ENCODE measurements at regions not wholly inside any gene's neighbourhood (a gene's known extent, or its start where the extent isn't known, plus 50 kb on each side); places are given as distances from the start of the nearest gene placed in this dataset.

DNA sequence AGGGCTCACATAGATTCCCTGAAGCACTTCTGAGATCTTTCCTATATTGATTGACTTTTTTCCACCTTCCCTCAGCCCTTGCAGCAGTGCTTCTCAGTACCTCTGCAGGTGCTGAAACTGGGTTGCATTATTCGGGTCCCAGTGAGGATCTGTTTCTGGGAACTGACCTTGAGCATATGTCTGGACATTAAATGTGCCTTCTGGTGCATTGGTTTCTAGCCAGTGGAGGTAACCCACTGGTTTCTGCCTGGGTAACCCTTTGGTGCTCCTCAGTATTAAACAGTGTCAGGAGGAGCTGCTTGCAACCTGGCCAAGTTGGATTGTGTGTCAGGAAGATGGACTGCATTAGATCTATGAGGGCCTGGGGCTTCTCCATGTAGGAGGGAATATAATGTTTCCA lies 213.3 kb upstream of the KCND2 start:
- WGBS (ENCODE audit: insufficient coverage, insufficient replicate concordance, low lambda C conversion rate, missing lambda C conversion rate), result 10% methylated on average over 1 of the region's 1 CpG
- CTCF ChIA-PET, result no interaction called here
- in situ Hi-C loops (cut with MboI), result no loop called here

More for the DNA sequence above, 213.3 kb upstream of the KCND2 start:
- Histone ChIP-seq H3K9ac (ENCODE audit: control insufficient read depth, insufficient read depth, low read length) (no peak overlapping the region), H3K27me3 (replicated peaks in 1 of 2; ENCODE audit: control insufficient read depth in 2 of 2, insufficient read depth in 2 of 2, low read length in 1 of 2) (no peaks in the 10 kb centered on the region), H3K4me3 (no peak overlapping the region), H3K4me1 (ENCODE audit: control insufficient read depth, insufficient read depth, low read length) (peaks cover 11% of the 10 kb centered on the region), H2AFZ (ENCODE audit: control insufficient read depth, low read depth, low read length) (no peak overlapping the region), H4K20me1 (ENCODE audit: control insufficient read depth, insufficient read depth) (no peaks in the 10 kb centered on the region), H3K9me3 (replicated peaks; ENCODE audit: control insufficient read depth, insufficient read depth, low read length) (no peaks in the 10 kb centered on the region), H3K27ac (ENCODE audit: control insufficient read depth, insufficient read depth) (no peak overlapping the region), H3K79me2 (ENCODE audit: control insufficient read depth, insufficient read depth, low read length) (no peaks in the 10 kb centered on the region), H3K36me3 (ENCODE audit: control insufficient read depth in 2 of 2, insufficient read depth in 2 of 2, low read length in 1 of 2) (no peaks in the 10 kb centered on the region), H3K4me2 (ENCODE audit: control insufficient read depth, insufficient read depth) (no peak overlapping the region)
- POLR2A ChIA-PET, result no interaction called here
- FAIRE-seq (no peak), DNase-seq (ENCODE audit: low read depth, low spot score) (no peak), ATAC-seq (no peak)
- RAD21 ChIA-PET (ENCODE audit: unreplicated experiment), result no interaction called here
- SMC1A ChIA-PET (ENCODE audit: uncharacterized antibody, unreplicated experiment), result no interaction called here
- BruUV-seq (replicated peaks), result no TSS peak
- intact Hi-C loops (cut with micrococcal nuclease; ENCODE audit: unreplicated experiment), result loop anchor here (10.0 kb wide), 1 partner anchor 495 kb away; no protein-coding TSS in a partner anchor
- TF ChIP-seq ZSCAN29 (IDR thresholded peaks at IDR 0.05), result no peak
- TF ChIP-seq NRF1 (conservative IDR thresholded peaks at IDR 0.05; ENCODE audit: low read depth, low read length), result no peak
- no peak for TF ChIP-seq SREBF1 (IDR thresholded peaks at IDR 0.05; ENCODE audit: low read length)
- TF ChIP-seq CEBPB (IDR thresholded peaks at IDR 0.05; ENCODE audit: borderline replicate concordance in 1 of 2, low read depth in 2 of 2, low read length in 2 of 2), result no peak
- no peak for TF ChIP-seq SREBF2 (IDR thresholded peaks at IDR 0.05; ENCODE audit: low read length)
- no peak for TF ChIP-seq CBX3 (IDR thresholded peaks at IDR 0.05; ENCODE audit: borderline replicate concordance, low read depth)
- no peak for TF ChIP-seq SMAD5 (IDR thresholded peaks at IDR 0.05; ENCODE audit: low read depth)
- TF ChIP-seq, protein P1, sequence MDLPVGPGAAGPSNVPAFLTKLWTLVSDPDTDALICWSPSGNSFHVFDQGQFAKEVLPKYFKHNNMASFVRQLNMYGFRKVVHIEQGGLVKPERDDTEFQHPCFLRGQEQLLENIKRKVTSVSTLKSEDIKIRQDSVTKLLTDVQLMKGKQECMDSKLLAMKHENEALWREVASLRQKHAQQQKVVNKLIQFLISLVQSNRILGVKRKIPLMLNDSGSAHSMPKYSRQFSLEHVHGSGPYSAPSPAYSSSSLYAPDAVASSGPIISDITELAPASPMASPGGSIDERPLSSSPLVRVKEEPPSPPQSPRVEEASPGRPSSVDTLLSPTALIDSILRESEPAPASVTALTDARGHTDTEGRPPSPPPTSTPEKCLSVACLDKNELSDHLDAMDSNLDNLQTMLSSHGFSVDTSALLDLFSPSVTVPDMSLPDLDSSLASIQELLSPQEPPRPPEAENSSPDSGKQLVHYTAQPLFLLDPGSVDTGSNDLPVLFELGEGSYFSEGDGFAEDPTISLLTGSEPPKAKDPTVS (IDR thresholded peaks at IDR 0.05; ENCODE audit: low read depth, low read length), result no peak
- TF ChIP-seq FOXM1 (IDR thresholded peaks at IDR 0.05; ENCODE audit: low read depth, low read length), result no peak
- no peak for TF ChIP-seq MEF2A (IDR thresholded peaks at IDR 0.05; ENCODE audit: insufficient read depth, low read depth, low read length)
- no peak for TF ChIP-seq NR2C2 (IDR thresholded peaks at IDR 0.05; ENCODE audit: borderline replicate concordance, control insufficient read depth, insufficient read length, low read depth)
- no peak for TF ChIP-seq BRCA1 (IDR thresholded peaks at IDR 0.05; ENCODE audit: low read depth, low read length)
- TF ChIP-seq BCL11A (IDR thresholded peaks at IDR 0.05; ENCODE audit: low read depth, low read length), result no peak
- TF ChIP-seq, protein P2, sequence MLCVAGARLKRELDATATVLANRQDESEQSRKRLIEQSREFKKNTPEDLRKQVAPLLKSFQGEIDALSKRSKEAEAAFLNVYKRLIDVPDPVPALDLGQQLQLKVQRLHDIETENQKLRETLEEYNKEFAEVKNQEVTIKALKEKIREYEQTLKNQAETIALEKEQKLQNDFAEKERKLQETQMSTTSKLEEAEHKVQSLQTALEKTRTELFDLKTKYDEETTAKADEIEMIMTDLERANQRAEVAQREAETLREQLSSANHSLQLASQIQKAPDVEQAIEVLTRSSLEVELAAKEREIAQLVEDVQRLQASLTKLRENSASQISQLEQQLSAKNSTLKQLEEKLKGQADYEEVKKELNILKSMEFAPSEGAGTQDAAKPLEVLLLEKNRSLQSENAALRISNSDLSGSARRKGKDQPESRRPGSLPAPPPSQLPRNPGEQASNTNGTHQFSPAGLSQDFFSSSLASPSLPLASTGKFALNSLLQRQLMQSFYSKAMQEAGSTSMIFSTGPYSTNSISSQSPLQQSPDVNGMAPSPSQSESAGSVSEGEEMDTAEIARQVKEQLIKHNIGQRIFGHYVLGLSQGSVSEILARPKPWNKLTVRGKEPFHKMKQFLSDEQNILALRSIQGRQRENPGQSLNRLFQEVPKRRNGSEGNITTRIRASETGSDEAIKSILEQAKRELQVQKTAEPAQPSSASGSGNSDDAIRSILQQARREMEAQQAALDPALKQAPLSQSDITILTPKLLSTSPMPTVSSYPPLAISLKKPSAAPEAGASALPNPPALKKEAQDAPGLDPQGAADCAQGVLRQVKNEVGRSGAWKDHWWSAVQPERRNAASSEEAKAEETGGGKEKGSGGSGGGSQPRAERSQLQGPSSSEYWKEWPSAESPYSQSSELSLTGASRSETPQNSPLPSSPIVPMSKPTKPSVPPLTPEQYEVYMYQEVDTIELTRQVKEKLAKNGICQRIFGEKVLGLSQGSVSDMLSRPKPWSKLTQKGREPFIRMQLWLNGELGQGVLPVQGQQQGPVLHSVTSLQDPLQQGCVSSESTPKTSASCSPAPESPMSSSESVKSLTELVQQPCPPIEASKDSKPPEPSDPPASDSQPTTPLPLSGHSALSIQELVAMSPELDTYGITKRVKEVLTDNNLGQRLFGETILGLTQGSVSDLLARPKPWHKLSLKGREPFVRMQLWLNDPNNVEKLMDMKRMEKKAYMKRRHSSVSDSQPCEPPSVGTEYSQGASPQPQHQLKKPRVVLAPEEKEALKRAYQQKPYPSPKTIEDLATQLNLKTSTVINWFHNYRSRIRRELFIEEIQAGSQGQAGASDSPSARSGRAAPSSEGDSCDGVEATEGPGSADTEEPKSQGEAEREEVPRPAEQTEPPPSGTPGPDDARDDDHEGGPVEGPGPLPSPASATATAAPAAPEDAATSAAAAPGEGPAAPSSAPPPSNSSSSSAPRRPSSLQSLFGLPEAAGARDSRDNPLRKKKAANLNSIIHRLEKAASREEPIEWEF (IDR thresholded peaks at IDR 0.05; ENCODE audit: insufficient replicate concordance, low read depth, low read length), result no peak
- TF ChIP-seq EP300 (IDR thresholded peaks at IDR 0.05; ENCODE audit: borderline replicate concordance in 1 of 2, control insufficient read depth in 1 of 2, low read depth in 2 of 2, low read length in 2 of 2), result no peak
